ENCODE measurements at regions not wholly inside any gene's neighbourhood (a gene's known extent, or its start where the extent isn't known, plus 50 kb on each side); places are given as distances from the start of the nearest gene placed in this dataset.

GRCh38 chr15:91499774-91500383, 353.6 kb upstream of the SLCO3A1 start:
- dilution Hi-C loops (cut with MboI; ENCODE audit: extremely low pct_ligation_motif_present, low sequenced_read_pairs): loop anchor here (25.0 kb wide), 1 partner anchor 213 kb away; no protein-coding TSS in a partner anchor
- Histone ChIP-seq H3K4me2 (ENCODE audit: control insufficient read depth, extremely low read depth, insufficient read depth, low read depth, low read length) (no peak overlapping the region), H3K4me1 (ENCODE audit: control insufficient read depth, extremely low read depth, insufficient read depth, low read length) (no peaks in the 10 kb centered on the region)

GRCh38 chr15:91508633-91509032, 344.9 kb upstream of the SLCO3A1 start:
- peaks cover 11% of the 10 kb centered on the region for H3K4me1 ChIP-seq (ENCODE audit: control insufficient read depth, extremely low read depth, insufficient read depth, low read length)
- DNase-seq (ENCODE audit: low read depth, low spot score): no peak
- no peak for FAIRE-seq
- no peaks in the 10 kb centered on the region for H3K36me3 ChIP-seq (ENCODE audit: control insufficient read depth in 2 of 2, extremely low read depth in 1 of 2, insufficient read depth in 2 of 2, low read length in 2 of 2)
- no peaks in the 10 kb centered on the region for H3K79me2 ChIP-seq (ENCODE audit: control insufficient read depth, insufficient read depth, low read length)
- no peaks in the 10 kb centered on the region for H3K9me1 ChIP-seq (ENCODE audit: control insufficient read depth, extremely low read depth, insufficient read depth, low read length)
- TF ChIP-seq CTCF (optimal IDR thresholded peaks at IDR 0.05 in 1 of 3, IDR thresholded peaks at IDR 0.05 in 1 of 3, conservative IDR thresholded peaks at IDR 0.05 in 1 of 3; ENCODE audit: extremely low read depth in 1 of 3, insufficient read depth in 2 of 3, low read length in 3 of 3): no peak
- no peak for TF ChIP-seq EZH2 (IDR thresholded peaks at IDR 0.05; ENCODE audit: low read length)
- H3K4me3 ChIP-seq (ENCODE audit: control insufficient read depth in 2 of 3, extremely low read depth in 1 of 3, insufficient read depth in 2 of 3, low read depth in 1 of 3, low read length in 3 of 3): no peak overlapping the region
- H2AFZ ChIP-seq (ENCODE audit: control insufficient read depth, low read length): no peak overlapping the region
- no peaks in the 10 kb centered on the region for H3K27me3 ChIP-seq (ENCODE audit: control insufficient read depth, extremely low read depth, insufficient read depth, low read length)
- peak overlapping the region; percentile 58 for H3K4me2 ChIP-seq (ENCODE audit: control insufficient read depth, extremely low read depth, insufficient read depth, low read depth, low read length)
- H3K27ac ChIP-seq (ENCODE audit: control insufficient read depth, insufficient read depth, low read length): peak overlapping the region; percentile 48
- dilution Hi-C loops (cut with MboI; ENCODE audit: extremely low pct_ligation_motif_present, low sequenced_read_pairs): loop anchor here (25.0 kb wide), 1 partner anchor 221 kb away; no protein-coding TSS in a partner anchor
- no peaks in the 10 kb centered on the region for H3K9me3 ChIP-seq (ENCODE audit: control insufficient read depth, low read depth, low read length)
- H3K9ac ChIP-seq (ENCODE audit: control insufficient read depth, extremely low read depth, insufficient read depth, low read length): no peak overlapping the region
- no peaks in the 10 kb centered on the region for H4K20me1 ChIP-seq (ENCODE audit: control insufficient read depth, extremely low read depth, insufficient read depth, low read length)

More at GRCh38 chr15:91499774-91500383, 353.6 kb upstream of the SLCO3A1 start:
- H3K27ac ChIP-seq (ENCODE audit: control insufficient read depth, insufficient read depth, low read length): no peak overlapping the region
- no peaks in the 10 kb centered on the region for H3K36me3 ChIP-seq (ENCODE audit: control insufficient read depth in 2 of 2, extremely low read depth in 1 of 2, insufficient read depth in 2 of 2, low read length in 2 of 2)
- H3K9me3 ChIP-seq (ENCODE audit: control insufficient read depth, low read depth, low read length): no peaks in the 10 kb centered on the region
- TF ChIP-seq CTCF (optimal IDR thresholded peaks at IDR 0.05 in 1 of 3, IDR thresholded peaks at IDR 0.05 in 1 of 3, conservative IDR thresholded peaks at IDR 0.05 in 1 of 3; ENCODE audit: extremely low read depth in 1 of 3, insufficient read depth in 2 of 3, low read length in 3 of 3): no peak
- TF ChIP-seq EZH2 (IDR thresholded peaks at IDR 0.05; ENCODE audit: low read length): no peak
- DNase-seq (ENCODE audit: low read depth, low spot score) (no peak), FAIRE-seq (no peak)
- H3K4me3 ChIP-seq (ENCODE audit: control insufficient read depth in 2 of 3, extremely low read depth in 1 of 3, insufficient read depth in 2 of 3, low read depth in 1 of 3, low read length in 3 of 3): no peak overlapping the region
- no peaks in the 10 kb centered on the region for H3K9me1 ChIP-seq (ENCODE audit: control insufficient read depth, extremely low read depth, insufficient read depth, low read length)
- H2AFZ ChIP-seq (ENCODE audit: control insufficient read depth, low read length): no peak overlapping the region
- no peak overlapping the region for H3K9ac ChIP-seq (ENCODE audit: control insufficient read depth, extremely low read depth, insufficient read depth, low read length)
- no peaks in the 10 kb centered on the region for H4K20me1 ChIP-seq (ENCODE audit: control insufficient read depth, extremely low read depth, insufficient read depth, low read length)
- H3K79me2 ChIP-seq (ENCODE audit: control insufficient read depth, insufficient read depth, low read length): no peaks in the 10 kb centered on the region
- H3K27me3 ChIP-seq (ENCODE audit: control insufficient read depth, extremely low read depth, insufficient read depth, low read length): no peaks in the 10 kb centered on the region

Data from keratinocyte (primary cell).